ENCODE measurements at regions not wholly inside any gene's neighbourhood (a gene's known extent, or its start where the extent isn't known, plus 50 kb on each side); places are given as distances from the start of the nearest gene placed in this dataset.
A peak's percentile ranks its signal among the peaks of the same experiment; 100 is the strongest.

DNA sequence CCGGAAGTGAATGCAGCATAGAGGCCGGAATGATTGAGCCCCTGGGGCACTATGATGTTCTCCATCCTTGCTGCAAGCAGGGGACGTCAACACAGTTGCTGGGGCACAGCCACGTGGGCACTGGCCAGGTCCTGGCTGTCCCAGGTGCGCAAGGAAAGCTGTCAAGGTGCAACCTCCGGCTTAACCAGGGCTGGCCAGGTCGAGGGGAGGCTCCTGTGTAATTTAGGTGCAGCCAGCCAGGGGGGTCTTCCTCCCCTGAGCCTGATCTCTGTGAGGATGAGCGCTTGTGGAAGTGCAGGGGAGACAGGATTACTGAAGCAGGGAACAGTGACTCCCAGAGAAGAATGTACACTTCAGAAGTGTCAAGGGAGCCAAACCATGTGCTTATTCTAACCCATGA lies 852.8 kb upstream of the TMEM132C start:
- no peaks in the 10 kb centered on the region for H3K27me3 ChIP-seq (replicated peaks in 1 of 4; ENCODE audit: control insufficient read depth in 3 of 4, extremely low read depth in 1 of 4, insufficient read depth in 3 of 4, low read length in 3 of 4)
- no peaks in the 10 kb centered on the region for H4K20me1 ChIP-seq (replicated peaks in 1 of 2; ENCODE audit: control insufficient read depth in 1 of 2, insufficient read depth in 2 of 2, low read length in 2 of 2)
- 88% methylated on average over 8 of the region's 8 CpGs; no CpG with 5 or more reads in 1 of the 2 experiments for WGBS, 2 experiments (ENCODE audit: extremely low coverage in 1 of 2, insufficient coverage in 1 of 2, insufficient read length in 1 of 2, insufficient replicate concordance in 2 of 2, low coverage in 1 of 2, low lambda C conversion rate in 2 of 2, missing lambda C conversion rate in 1 of 2)
- CTCF ChIA-PET (ENCODE audit: partially characterized antibody): interaction anchor here (0.7 to 0.9 kb wide), 2 partner anchors 74 to 1861 kb away, joined by 3 read pairs; no protein-coding TSS in a partner anchor
- H3K4me2 ChIP-seq (ENCODE audit: insufficient read depth in 1 of 2, low read depth in 2 of 2, low read length in 2 of 2): no peak overlapping the region
- no peak overlapping the region for H4K8ac ChIP-seq (ENCODE audit: extremely low read depth, insufficient read depth, low read length)
- no peak overlapping the region for H2BK12ac ChIP-seq (ENCODE audit: low read depth, low read length)
- H2BK120ac ChIP-seq (replicated peaks; ENCODE audit: low read depth, low read length): no peak overlapping the region
- H2BK15ac ChIP-seq (ENCODE audit: low read length): no peak overlapping the region
- no peak overlapping the region for H3K23ac ChIP-seq (ENCODE audit: insufficient read length)
- no peak overlapping the region for H3K18ac ChIP-seq (ENCODE audit: extremely low read depth, low read length)
- no peak overlapping the region for H4K91ac ChIP-seq (replicated peaks; ENCODE audit: insufficient read length, low read length)
- no peak overlapping the region for H2AFZ ChIP-seq (ENCODE audit: low read length)
- no peak overlapping the region for H2BK5ac ChIP-seq (ENCODE audit: low read depth, low read length)
- no peak overlapping the region for H4K5ac ChIP-seq (ENCODE audit: insufficient read length, low read depth, low read length)
- H3K4ac ChIP-seq (replicated peaks; ENCODE audit: insufficient read length, low read depth, low read length): no peak overlapping the region
- H3K4me3 ChIP-seq (ENCODE audit: extremely low read depth in 1 of 4, insufficient read depth in 2 of 4, low read depth in 3 of 4, low read length in 4 of 4): no peak overlapping the region
- H3K4me1 ChIP-seq (replicated peaks in 1 of 4; ENCODE audit: control insufficient read depth in 3 of 4, insufficient read depth in 4 of 4, low read length in 3 of 4): peaks cover 0 to 6% (median 3%) of the 10 kb centered on the region in 4 experiments; a peak in 2 of 7 replicates
- POLR2A ChIA-PET (ENCODE audit: partially characterized antibody): no interaction called here
- DNase-seq (ENCODE audit: low read depth in 1 of 2, low spot score in 2 of 2) (no peak), FAIRE-seq (no peak)
- no peaks in the 10 kb centered on the region for H3K79me2 ChIP-seq (ENCODE audit: control insufficient read depth in 1 of 2, insufficient read depth in 2 of 2, low read length in 2 of 2)
- H3K79me1 ChIP-seq (ENCODE audit: low read depth, low read length): no peaks in the 10 kb centered on the region
- H2BK20ac ChIP-seq (ENCODE audit: low read length): 0 out of 2 replicates have a peak overlapping the region, but pooled peaks have one; percentile 15
- no peaks in the 10 kb centered on the region; the same call in 1 of the 2 replicates for H3K23me2 ChIP-seq (ENCODE audit: low read depth, low read length)
- H3K9ac ChIP-seq (replicated peaks in 1 of 4; ENCODE audit: extremely low read depth in 1 of 4, low read depth in 3 of 4, low read length in 3 of 4): no peak overlapping the region
- no peak overlapping the region for H3K14ac ChIP-seq (ENCODE audit: insufficient read length)
- H3K27ac ChIP-seq (ENCODE audit: low read depth, low read length): no peak overlapping the region
- H3K56ac ChIP-seq (replicated peaks; ENCODE audit: insufficient read length, low read depth, low read length): no peak overlapping the region
- no peaks in the 10 kb centered on the region for H3K9me3 ChIP-seq (ENCODE audit: insufficient read depth in 2 of 2, low read depth in 1 of 2, low read length in 1 of 2)
- no peak overlapping the region for H2AK5ac ChIP-seq (ENCODE audit: low read depth, low read length)
- H3K36me3 ChIP-seq (ENCODE audit: control insufficient read depth in 2 of 4, insufficient read depth in 4 of 4, low read length in 3 of 4): no peaks in the 10 kb centered on the region
- TF ChIP-seq SRF (IDR thresholded peaks at IDR 0.05; ENCODE audit: low read depth, low read length) (no peak), MAX (IDR thresholded peaks at IDR 0.05) (no peak), POLR2AphosphoS5 (IDR thresholded peaks at IDR 0.05; ENCODE audit: low read depth, low read length) (no peak), SUZ12 (IDR thresholded peaks at IDR 0.05; ENCODE audit: low read length) (no peak), CTBP2 (IDR thresholded peaks at IDR 0.05; ENCODE audit: borderline replicate concordance, insufficient read depth, insufficient read length, low read length) (no peak), CEBPB (IDR thresholded peaks at IDR 0.05; ENCODE audit: low read depth, low read length) (no peak), ASH2L (IDR thresholded peaks at IDR 0.05; ENCODE audit: low read length) (no peak), JUN (IDR thresholded peaks at IDR 0.05; ENCODE audit: low read depth, low read length) (no peak), RAD21 (IDR thresholded peaks at IDR 0.05 in 1 of 2, conservative IDR thresholded peaks at IDR 0.05 in 1 of 2; ENCODE audit: low read depth in 2 of 2, low read length in 2 of 2) (no peak), SAP30 (IDR thresholded peaks at IDR 0.05; ENCODE audit: insufficient read depth, insufficient replicate concordance, low read length) (no peak), NANOG (IDR thresholded peaks at IDR 0.05; ENCODE audit: insufficient read depth, low read depth, low read length, poor library complexity, severe bottlenecking) (no peak)
- TF ChIP-seq, protein P1, sequence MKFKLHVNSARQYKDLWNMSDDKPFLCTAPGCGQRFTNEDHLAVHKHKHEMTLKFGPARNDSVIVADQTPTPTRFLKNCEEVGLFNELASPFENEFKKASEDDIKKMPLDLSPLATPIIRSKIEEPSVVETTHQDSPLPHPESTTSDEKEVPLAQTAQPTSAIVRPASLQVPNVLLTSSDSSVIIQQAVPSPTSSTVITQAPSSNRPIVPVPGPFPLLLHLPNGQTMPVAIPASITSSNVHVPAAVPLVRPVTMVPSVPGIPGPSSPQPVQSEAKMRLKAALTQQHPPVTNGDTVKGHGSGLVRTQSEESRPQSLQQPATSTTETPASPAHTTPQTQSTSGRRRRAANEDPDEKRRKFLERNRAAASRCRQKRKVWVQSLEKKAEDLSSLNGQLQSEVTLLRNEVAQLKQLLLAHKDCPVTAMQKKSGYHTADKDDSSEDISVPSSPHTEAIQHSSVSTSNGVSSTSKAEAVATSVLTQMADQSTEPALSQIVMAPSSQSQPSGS (IDR thresholded peaks at IDR 0.05; ENCODE audit: low read length): no peak
